Natural killer cell (primary cell): ENCODE measurements at regions not wholly inside any gene's neighbourhood (a gene's known extent, or its start where the extent isn't known, plus 50 kb on each side); places are given as distances from the start of the nearest gene placed in this dataset.

ENCODE experiments used
- ATAC-seq, 3 donors: fragments of 150-1000 bp in 2 of 3; fragments of 200-7000 bp in 1 of 3; cut with Tn5 transposase; 1 replicate in 1 of 3; 2 replicates in 2 of 3; pipeline ENCODE4 v1.10.0; 2021; ENCODE audit warnings: mild to moderate bottlenecking in 2 of 3, moderate library complexity in 2 of 3
- DNase-seq, 2 donors: peaks; one replicate each; pipeline versions ENCODE4 v3.0.0 to v3.0.0-alpha.2; 2013 to 2021; ENCODE audit warnings: mixed read lengths in 1 of 2
- H3K27ac ChIP-seq: one replicate; pipeline ENCODE4 v1.5.1; 2013; ENCODE audit warnings: mild to moderate bottlenecking, low read length
- H3K27me3 ChIP-seq: one replicate; pipeline ENCODE4 v1.6.1; 2013; ENCODE audit warnings: low read length; ENCODE audit not compliant: control insufficient read depth, insufficient read depth
- H3K36me3 ChIP-seq: one replicate; pipeline ENCODE4 v1.6.1; 2013; ENCODE audit warnings: low read length; ENCODE audit not compliant: control insufficient read depth, insufficient read depth
- H3K4me1 ChIP-seq: one replicate; pipeline ENCODE4 v1.6.1; 2013; ENCODE audit warnings: low read length; ENCODE audit not compliant: control insufficient read depth, insufficient read depth
- H3K4me3 ChIP-seq: one replicate; pipeline ENCODE4 v1.5.1; 2013; ENCODE audit warnings: low read length
- H3K9me3 ChIP-seq: one replicate; pipeline ENCODE4 v1.6.1; 2013; ENCODE audit warnings: low read length; ENCODE audit not compliant: control insufficient read depth, insufficient read depth
- H3K27ac Mint-ChIP-seq, 2 donors: one replicate each; pipeline ENCODE4 v1.8.0; 2022; ENCODE audit warnings: mild to moderate bottlenecking in 2 of 2, mixed read lengths in 2 of 2, moderate library complexity in 1 of 2
- H3K27me3 Mint-ChIP-seq, 2 donors: one replicate each; pipeline ENCODE4 v1.8.0; 2022; ENCODE audit warnings: low read depth in 2 of 2, mixed read lengths in 2 of 2
- H3K36me3 Mint-ChIP-seq: one replicate; pipeline ENCODE4 v1.8.0; 2022; ENCODE audit warnings: mixed read lengths
- H3K4me1 Mint-ChIP-seq, 2 donors: one replicate each; pipeline ENCODE4 v1.8.0; 2022; ENCODE audit warnings: mixed read lengths in 2 of 2
- H3K4me3 Mint-ChIP-seq: one replicate; pipeline ENCODE4 v1.8.0; 2022; ENCODE audit warnings: mild to moderate bottlenecking, moderate library complexity, mixed read lengths
- H3K9me3 Mint-ChIP-seq, 2 donors: one replicate each; pipeline ENCODE4 v1.8.0; 2022; ENCODE audit warnings: mixed read lengths in 2 of 2
- WGBS: methylation state at CpG from one replicate; pipeline ENCODE4 v1.1.7; 2013; ENCODE audit warnings: missing lambda C conversion rate; ENCODE audit not compliant: insufficient coverage; 5-methylcytosine and 5-hydroxymethylcytosine counted together
- intact Hi-C: fragments of 100-400 bp; cut with micrococcal nuclease; formaldehyde crosslinking; loops from one replicate; pipeline ENCODE4 v1.14.2; 2022
- TF ChIP-seq, protein P1 (sequence below): fragments of 200-600 bp; IDR thresholded peaks from one replicate; pipeline ENCODE4 v1.8.0; 2022; ENCODE audit warnings: antibody characterized with exemption

DNA sequence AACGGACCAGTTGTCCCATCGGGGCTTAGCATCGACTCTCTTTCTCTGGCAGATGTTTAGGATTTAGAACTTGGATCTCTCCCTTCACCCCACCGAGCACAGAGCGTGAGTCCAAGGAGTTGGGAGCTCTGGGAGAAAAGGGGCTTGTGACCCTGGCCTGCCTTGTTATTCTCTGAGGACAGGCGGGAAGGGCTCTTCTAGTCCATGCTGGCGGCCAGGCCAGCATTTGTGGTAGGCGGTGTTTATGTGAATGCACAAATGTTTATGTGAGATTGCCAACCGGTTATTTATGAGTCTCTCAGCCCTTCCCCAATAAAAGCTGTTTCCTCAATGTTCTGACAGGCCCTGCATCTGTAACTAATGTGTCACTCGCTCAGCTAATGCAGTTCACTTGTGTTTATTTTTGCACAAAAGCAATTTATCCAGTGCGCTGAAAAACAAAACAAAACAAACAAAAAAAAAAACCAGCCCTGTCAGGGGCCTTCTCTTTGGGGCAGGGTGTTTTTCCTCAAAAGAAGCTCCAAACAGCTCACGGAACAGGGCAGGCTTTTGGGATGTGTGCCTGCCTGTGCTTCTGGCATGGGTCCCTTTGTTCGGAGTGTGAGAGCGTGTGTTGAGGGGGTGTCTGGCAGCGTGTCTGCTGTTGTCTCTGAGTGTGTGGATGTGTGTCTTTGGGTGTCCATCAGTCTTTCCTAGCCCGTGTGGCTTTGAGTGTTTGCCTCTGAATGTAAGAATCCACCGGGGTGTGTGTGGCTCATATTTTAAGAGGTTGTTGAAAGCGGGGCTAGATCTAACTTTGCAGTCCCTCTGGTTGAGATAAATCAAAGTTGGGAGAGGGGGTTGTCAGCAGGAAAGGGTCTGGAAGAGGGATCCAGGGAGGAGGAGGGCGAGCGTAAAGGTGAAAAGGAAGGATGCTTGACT lies 52.8 kb upstream of the HAAO start:
- Mint-ChIP-seq H3K36me3 (no peaks in the 10 kb centered on the region), H3K27ac (no peak overlapping the region), H3K27me3 (peaks cover 0 to 3% of the 10 kb centered on the region in 2 donors), H3K9me3 (no peaks in the 10 kb centered on the region), H3K4me3 (no peak overlapping the region), H3K4me1 (no peaks in the 10 kb centered on the region)
- no peak overlapping the region for H3K27ac ChIP-seq
- intact Hi-C loops = no loop called here
- no peak for ATAC-seq
- no peak for DNase-seq
- H3K4me1 ChIP-seq = no peaks in the 10 kb centered on the region
- H3K4me3 ChIP-seq = no peak overlapping the region
- TF ChIP-seq, protein P1, sequence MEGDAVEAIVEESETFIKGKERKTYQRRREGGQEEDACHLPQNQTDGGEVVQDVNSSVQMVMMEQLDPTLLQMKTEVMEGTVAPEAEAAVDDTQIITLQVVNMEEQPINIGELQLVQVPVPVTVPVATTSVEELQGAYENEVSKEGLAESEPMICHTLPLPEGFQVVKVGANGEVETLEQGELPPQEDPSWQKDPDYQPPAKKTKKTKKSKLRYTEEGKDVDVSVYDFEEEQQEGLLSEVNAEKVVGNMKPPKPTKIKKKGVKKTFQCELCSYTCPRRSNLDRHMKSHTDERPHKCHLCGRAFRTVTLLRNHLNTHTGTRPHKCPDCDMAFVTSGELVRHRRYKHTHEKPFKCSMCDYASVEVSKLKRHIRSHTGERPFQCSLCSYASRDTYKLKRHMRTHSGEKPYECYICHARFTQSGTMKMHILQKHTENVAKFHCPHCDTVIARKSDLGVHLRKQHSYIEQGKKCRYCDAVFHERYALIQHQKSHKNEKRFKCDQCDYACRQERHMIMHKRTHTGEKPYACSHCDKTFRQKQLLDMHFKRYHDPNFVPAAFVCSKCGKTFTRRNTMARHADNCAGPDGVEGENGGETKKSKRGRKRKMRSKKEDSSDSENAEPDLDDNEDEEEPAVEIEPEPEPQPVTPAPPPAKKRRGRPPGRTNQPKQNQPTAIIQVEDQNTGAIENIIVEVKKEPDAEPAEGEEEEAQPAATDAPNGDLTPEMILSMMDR = no peak
- no peaks in the 10 kb centered on the region for H3K27me3 ChIP-seq
- H3K36me3 ChIP-seq = no peaks in the 10 kb centered on the region
- WGBS = 61% methylated on average over 20 of the region's 20 CpGs
- H3K9me3 ChIP-seq = no peaks in the 10 kb centered on the region

GRCh38 chr2:42844366-42844765 lies 52.0 kb upstream of the HAAO start:
- Histone ChIP-seq H3K4me3 (no peak overlapping the region), H3K9me3 (no peaks in the 10 kb centered on the region), H3K36me3 (no peaks in the 10 kb centered on the region), H3K27me3 (no peaks in the 10 kb centered on the region), H3K4me1 (no peaks in the 10 kb centered on the region), H3K27ac (no peak overlapping the region)
- Mint-ChIP-seq H3K4me3 (no peak overlapping the region), H3K9me3 (no peaks in the 10 kb centered on the region), H3K27me3 (peaks cover 0 to 3% of the 10 kb centered on the region in 2 donors), H3K4me1 (no peaks in the 10 kb centered on the region), H3K27ac (no peak overlapping the region), H3K36me3 (no peaks in the 10 kb centered on the region)
- DNase-seq = no peak
- TF ChIP-seq, protein P1 = no peak
- no peak for ATAC-seq
- WGBS = 92% methylated on average over 5 of the region's 5 CpGs
- intact Hi-C loops = no loop called here

- no peaks in the 10 kb centered on the region for H3K9me3 ChIP-seq
- no peaks in the 10 kb centered on the region for H3K36me3 ChIP-seq
- no peak for ATAC-seq
- Mint-ChIP-seq H3K36me3 (no peaks in the 10 kb centered on the region), H3K4me3 (no peak overlapping the region), H3K27me3 (peaks cover 0 to 3% of the 10 kb centered on the region in 2 donors), H3K9me3 (no peaks in the 10 kb centered on the region), H3K4me1 (no peaks in the 10 kb centered on the region), H3K27ac (peak overlapping the region in 1 of 2 donors; percentile 14)
- no peaks in the 10 kb centered on the region for H3K27me3 ChIP-seq
- H3K4me3 ChIP-seq = no peak overlapping the region
- no peak overlapping the region for H3K27ac ChIP-seq
- no peaks in the 10 kb centered on the region for H3K4me1 ChIP-seq
- DNase-seq = no peak
- intact Hi-C loops = no loop called here
- TF ChIP-seq, protein P1 = no peak
Measured at GRCh38 chr2:42843611-42844010, 51.2 kb upstream of the HAAO start.

DNA sequence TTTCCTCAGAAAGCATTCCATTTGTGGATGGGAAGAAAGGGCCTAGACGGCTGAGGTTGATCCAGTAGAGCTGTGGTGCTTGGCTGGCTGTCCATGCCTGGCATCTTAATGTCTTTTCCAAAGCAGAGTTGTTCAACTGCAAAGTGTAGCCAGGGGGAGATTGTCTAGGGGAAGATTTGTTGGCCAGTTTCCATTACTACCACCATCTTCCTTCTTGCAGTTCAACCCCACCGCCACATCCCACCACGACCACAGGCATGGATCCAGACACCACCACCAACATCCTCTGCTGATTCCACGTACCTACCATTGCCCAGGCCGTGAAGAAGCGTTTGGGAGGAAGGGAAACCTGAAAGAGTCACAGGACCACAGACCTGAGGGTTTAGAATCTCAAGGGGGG lies 50.7 kb upstream of the HAAO start:
- no peak for DNase-seq
- H3K36me3 Mint-ChIP-seq = no peaks in the 10 kb centered on the region
- Histone ChIP-seq H3K36me3 (no peaks in the 10 kb centered on the region), H3K27ac (no peak overlapping the region), H3K4me1 (no peaks in the 10 kb centered on the region), H3K4me3 (no peak overlapping the region), H3K9me3 (no peaks in the 10 kb centered on the region), H3K27me3 (no peaks in the 10 kb centered on the region)
- TF ChIP-seq, protein P1 = no peak
- H3K4me1 Mint-ChIP-seq = no peaks in the 10 kb centered on the region
- 52% methylated on average over 6 of the region's 6 CpGs for WGBS
- no peak overlapping the region for H3K4me3 Mint-ChIP-seq
- intact Hi-C loops = no loop called here
- ATAC-seq = no peak
- peak overlapping the region in 1 of 2 donors; percentile 14 for H3K27ac Mint-ChIP-seq
- H3K27me3 Mint-ChIP-seq = peaks cover 0 to 3% of the 10 kb centered on the region in 2 donors
- H3K9me3 Mint-ChIP-seq = no peaks in the 10 kb centered on the region
